ENCODE measurements at regions not wholly inside any gene's neighbourhood (a gene's known extent, or its start where the extent isn't known, plus 50 kb on each side); places are given as distances from the start of the nearest gene placed in this dataset.

DNA sequence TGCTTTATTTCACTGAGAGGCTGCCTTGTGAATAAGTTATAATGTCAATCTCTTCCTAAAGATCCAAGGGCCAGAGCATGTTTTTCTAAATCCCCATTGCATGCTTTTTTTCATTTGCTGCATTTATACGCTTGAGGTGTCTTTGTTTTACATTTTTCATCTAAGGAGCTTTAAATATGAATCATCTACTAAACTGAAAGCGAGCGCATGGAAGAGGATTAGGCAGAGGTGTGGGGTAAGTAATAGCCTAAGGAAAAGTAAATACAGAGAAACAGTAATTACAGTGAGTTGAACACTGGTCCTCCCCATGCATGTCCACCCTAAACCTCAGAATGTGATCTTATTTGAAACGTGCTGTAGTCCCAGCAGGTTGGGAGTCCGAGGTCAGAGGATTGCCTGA is 76.4 kb upstream of the METAP2 start:
- Histone ChIP-seq H3K4me1 (ENCODE audit: low read depth) (no peaks in the 10 kb centered on the region), H3K9me3 (peaks cover 10% of the 10 kb centered on the region), H3K36me3 (ENCODE audit: low read depth) (no peaks in the 10 kb centered on the region), H3K4me3 (no peak overlapping the region)
- DNase-seq (no peak), ATAC-seq (no peak)
- no peak for TF ChIP-seq CTCF (IDR thresholded peaks at IDR 0.05)
- intact Hi-C loops (cut with DNase I, micrococcal nuclease): no loop called here

DNA sequence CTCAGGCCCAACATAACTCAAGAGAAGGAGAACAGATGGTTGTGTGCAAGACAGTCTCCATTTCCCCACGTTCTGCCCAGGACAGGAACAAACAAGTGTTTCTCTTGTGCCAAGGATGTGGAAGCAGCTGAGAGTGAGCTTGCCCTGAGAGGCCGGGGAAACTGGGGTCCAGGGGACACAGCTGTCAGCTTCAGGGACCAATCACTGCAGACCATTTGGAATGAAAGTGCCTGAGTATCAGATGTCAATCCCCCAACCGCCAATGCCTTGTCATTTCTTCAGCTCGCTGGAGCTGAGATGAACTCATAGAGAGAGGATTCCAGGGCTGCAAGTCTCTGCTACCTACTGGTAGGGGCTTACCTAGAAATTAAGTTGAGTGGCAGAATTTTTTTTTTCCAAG is 71.9 kb upstream of the METAP2 start:
- intact Hi-C loops (cut with DNase I, micrococcal nuclease): loop anchor here in 1 of 2 donors (10.0 kb wide), 1 partner anchor 53 kb away; no protein-coding TSS in a partner anchor
- no peak for TF ChIP-seq CTCF (IDR thresholded peaks at IDR 0.05)
- Histone ChIP-seq H3K4me1 (ENCODE audit: low read depth) (no peaks in the 10 kb centered on the region), H3K36me3 (ENCODE audit: low read depth) (no peaks in the 10 kb centered on the region), H3K9me3 (no peaks in the 10 kb centered on the region), H3K4me3 (no peak overlapping the region)
- DNase-seq (no peak), ATAC-seq (no peak)

DNA sequence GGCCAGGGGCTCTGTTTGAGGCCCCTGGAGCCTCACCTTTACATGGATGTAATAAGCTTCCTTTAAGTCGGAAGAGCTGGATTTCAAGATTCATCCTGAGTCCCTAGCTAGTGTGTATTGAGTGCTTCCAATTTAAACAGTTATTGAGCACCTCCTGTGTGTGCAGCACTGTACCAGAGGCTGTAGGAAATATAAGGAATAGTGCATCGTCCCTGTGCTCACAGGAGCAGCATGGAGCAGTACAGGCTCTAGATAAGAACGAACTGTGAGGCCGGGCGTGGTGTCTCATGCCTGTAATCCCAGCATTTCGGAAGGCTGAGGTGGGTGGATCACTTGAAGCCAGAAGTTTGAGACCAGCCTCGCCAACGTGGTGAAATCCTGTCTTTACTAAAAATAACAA is 65.8 kb upstream of the METAP2 start:
- TF ChIP-seq CTCF (IDR thresholded peaks at IDR 0.05): no peak
- Histone ChIP-seq H3K36me3 (ENCODE audit: low read depth) (no peaks in the 10 kb centered on the region), H3K4me3 (no peak overlapping the region), H3K9me3 (no peaks in the 10 kb centered on the region), H3K4me1 (ENCODE audit: low read depth) (no peaks in the 10 kb centered on the region)
- no peak for DNase-seq
- intact Hi-C loops (cut with DNase I, micrococcal nuclease): loop anchor here in 1 of 2 donors (10.0 kb wide), 1 partner anchor 47 kb away; no protein-coding TSS in a partner anchor
- no peak for ATAC-seq

DNA sequence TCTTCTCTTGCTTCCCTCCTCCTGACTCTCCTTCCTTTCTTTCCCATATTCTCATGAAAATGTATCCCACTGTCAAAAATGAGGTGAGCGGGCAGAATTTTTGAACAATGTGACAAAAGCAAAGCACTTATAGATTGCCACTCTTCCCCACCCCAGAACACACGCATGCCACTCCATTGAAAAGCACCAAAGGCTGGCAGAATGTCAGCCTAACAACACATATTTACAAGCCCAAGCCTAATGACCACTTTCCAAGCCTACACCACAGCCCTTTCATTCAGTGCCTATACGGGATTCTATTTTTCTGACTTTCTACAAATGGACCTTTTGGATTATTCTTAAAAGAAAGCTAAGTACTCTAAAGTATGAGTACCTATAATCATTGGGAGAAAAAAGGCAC is 62.9 kb upstream of the METAP2 start:
- TF ChIP-seq CTCF (IDR thresholded peaks at IDR 0.05): no peak
- DNase-seq (no peak), ATAC-seq (no peak)
- intact Hi-C loops (cut with DNase I, micrococcal nuclease): no loop called here
- Histone ChIP-seq H3K4me3 (no peak overlapping the region), H3K36me3 (ENCODE audit: low read depth) (no peaks in the 10 kb centered on the region), H3K9me3 (no peaks in the 10 kb centered on the region), H3K4me1 (ENCODE audit: low read depth) (no peaks in the 10 kb centered on the region)

DNA sequence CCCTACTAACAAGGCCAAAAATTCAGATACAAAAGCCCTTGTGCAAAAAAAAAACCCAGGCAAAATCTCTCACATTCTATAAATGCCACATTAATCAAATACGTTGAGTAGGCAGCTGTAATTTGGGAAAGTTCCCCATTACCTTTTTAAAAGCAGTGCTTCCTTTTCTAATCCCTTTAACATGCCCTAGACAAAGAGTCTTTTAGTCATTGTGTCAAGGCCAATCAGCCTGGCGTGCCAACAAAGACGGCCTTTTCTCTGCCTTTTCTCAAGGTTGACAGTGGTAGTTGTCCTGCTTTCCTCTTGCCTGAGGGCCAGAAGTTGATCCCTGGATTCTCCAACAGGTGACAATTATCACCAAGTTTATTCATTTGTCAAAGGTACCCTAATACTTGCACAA is 62.5 kb upstream of the METAP2 start:
- Histone ChIP-seq H3K36me3 (ENCODE audit: low read depth) (no peaks in the 10 kb centered on the region), H3K4me1 (ENCODE audit: low read depth) (no peaks in the 10 kb centered on the region), H3K9me3 (no peaks in the 10 kb centered on the region), H3K4me3 (no peak overlapping the region)
- ATAC-seq: no peak
- intact Hi-C loops (cut with DNase I, micrococcal nuclease): no loop called here
- DNase-seq: no peak
- TF ChIP-seq CTCF (IDR thresholded peaks at IDR 0.05): no peak

Measured in mucosa of descending colon (tissue), 3 donors.